Fibroblast of peridontal ligament (primary cell): ENCODE measurements at regions not wholly inside any gene's neighbourhood (a gene's known extent, or its start where the extent isn't known, plus 50 kb on each side); places are given as distances from the start of the nearest gene placed in this dataset.

Experiments used
- DNase-seq: peaks from one replicate; pipeline ENCODE4 v3.0.0-alpha.2; 2010; ENCODE audit errors: extremely low read depth

GRCh38 chr5:173527671-173528070 lies 88.8 kb downstream of the BOD1 start:
- no peak for DNase-seq

DNA sequence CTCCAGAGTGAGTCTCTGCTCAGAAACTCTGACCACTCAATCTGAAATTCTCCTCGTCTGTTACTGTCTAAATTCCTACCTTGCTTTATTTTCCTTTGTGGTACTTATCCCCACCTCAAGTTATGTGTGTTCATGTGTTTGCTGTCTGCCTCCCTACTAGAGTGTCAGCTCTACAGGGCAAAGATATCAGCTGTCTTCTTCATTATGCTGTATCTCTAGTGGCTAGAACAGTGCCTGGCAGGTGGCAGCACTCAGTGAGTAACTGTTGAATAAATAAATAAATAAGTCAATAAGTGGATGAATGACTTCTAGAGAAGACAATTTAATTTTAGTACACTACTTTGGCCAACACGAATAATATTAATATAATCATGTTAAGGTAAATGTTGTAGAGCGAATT lies 92.3 kb downstream of the BOD1 start:
- DNase-seq, result no peak

DNA sequence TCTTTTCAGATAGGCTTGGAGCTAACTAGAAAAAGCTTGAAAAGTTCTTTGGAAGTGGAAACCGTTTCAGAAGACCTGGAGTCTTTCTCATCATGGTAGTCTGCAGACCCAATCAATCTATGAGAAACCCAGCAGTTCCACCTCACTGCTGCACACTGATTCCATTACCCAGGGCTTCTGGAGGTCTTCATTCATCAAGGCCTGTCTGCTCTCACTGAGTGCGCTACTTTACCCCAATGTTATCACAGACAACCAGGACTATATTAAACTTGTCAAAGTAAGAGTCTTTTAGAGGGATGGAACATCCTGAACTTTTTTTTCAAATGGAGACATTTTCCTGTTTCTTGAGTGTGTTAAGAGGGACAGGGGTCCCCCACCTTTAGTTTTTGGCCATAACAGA lies 93.1 kb downstream of the BOD1 start:
- DNase-seq, result no peak

GRCh38 chr5:173522518-173522917 lies 93.9 kb downstream of the BOD1 start:
- no peak for DNase-seq

GRCh38 chr5:173518856-173519255 lies 97.6 kb downstream of the BOD1 start:
- no peak for DNase-seq

DNA sequence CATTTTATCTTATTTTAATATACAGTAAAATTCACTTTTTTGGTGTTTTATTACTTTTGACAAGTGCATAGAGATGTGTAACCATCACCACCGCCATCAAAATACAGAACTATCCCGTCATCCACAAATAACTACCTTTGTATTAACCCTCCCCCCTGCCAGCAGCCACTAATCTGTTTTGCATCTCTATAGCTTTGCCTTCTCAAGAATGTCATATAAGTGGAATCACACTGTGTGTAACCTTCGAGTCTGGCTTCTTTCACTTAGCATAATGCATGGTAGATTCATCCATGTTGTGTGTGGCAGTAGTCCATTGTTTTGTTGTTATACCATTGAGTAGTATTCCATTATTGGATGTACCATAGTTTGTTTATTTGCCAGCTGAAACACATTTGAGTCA lies 98.8 kb downstream of the BOD1 start:
- no peak for DNase-seq

DNA sequence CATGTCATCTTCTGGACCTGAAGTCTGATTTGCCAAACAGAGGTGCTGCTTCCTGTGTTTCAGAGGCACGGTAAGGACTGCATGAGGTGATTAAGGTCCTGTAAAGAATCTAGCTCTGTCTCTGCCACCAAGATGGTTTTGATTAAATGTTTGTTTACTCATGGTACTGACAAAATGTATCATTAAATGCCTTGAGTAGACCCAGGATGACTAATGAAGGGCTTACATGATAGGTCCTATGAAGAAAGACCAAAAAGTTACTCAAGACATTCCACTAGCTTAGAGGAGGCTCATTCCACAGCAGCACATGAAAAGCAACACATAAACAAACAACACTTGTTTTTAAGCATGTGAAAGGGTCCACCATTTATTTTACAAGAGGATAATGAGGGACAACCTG lies 100.9 kb downstream of the BOD1 start:
- peak; percentile 95 for DNase-seq

- DNase-seq, result no peak
Observed at GRCh38 chr5:173514661-173515060, 101.8 kb downstream of the BOD1 start.

- peak; percentile 48 for DNase-seq
Observed at GRCh38 chr5:173513521-173513991, 102.9 kb downstream of the BOD1 start.

- peak; percentile 34 for DNase-seq
Observed at GRCh38 chr5:173512637-173513435, 103.6 kb downstream of the BOD1 start.

- DNase-seq, result no peak
Observed at GRCh38 chr5:173509060-173509459, 107.4 kb downstream of the BOD1 start.

DNA sequence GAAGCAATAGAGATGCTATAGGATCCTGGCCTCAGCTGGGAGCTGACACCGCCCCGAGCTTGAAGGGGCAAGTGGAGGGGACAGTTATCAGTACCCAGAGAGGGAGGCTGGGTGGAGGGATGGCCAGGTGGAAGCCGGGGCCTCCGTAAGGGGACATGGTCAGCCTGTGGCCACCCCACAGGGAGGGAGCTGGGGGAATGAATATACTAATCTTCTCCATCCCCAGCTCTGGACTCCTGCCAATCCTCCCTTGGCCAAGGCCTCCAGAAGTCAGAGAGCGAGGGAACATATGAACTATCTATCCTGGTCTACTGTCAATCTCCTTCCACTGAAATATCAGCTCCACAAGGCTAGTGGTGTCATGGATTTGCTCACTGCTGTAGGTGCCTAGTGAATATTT lies 109.3 kb downstream of the BOD1 start:
- DNase-seq, result no peak

- DNase-seq, result no peak
Observed at GRCh38 chr5:173505634-173506033, 110.8 kb downstream of the BOD1 start.

DNA sequence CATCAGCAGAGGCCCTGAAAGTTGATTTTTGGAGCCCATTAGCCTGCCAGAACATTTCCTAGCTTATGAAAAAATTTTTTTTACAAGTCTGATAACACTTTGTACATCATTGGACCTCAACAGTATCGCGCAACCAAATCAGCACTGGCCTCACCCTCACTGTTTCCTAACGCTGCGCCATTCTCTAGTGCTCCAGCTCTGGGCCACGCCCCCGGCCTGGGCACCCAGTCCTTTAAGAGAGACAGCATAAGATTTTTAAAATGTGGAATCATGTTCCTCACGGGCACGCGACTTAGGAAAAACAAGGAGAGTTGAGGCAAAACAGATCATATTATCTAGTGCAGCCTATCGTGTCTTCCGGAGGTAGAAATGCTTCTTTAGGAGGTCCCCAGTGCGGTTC lies 114.5 kb downstream of the BOD1 start:
- no peak for DNase-seq

DNA sequence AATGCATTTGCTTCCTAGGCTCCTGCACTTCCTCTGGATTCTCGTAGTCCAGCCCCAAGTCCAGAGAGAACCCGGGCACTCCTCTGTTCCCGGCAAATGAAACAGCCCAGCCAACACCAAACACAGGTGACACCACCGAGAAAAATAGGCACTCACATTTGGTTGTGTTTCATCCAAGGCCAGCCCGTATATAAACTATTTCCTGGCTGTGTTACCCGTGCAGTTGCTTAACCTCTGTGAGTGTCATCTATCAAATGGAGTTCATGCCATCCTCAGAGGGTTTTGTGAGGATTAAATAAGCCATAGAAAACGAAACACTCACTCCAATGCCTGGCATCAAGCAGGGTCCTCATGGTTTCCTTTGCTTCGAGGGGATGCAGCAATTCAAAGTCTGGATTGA lies 115.2 kb downstream of the BOD1 start:
- no peak for DNase-seq

GRCh38 chr5:173500213-173500560 lies 116.3 kb downstream of the BOD1 start:
- DNase-seq, result no peak

- DNase-seq, result no peak
Observed at GRCh38 chr5:173499471-173500212, 116.8 kb downstream of the BOD1 start.

DNA sequence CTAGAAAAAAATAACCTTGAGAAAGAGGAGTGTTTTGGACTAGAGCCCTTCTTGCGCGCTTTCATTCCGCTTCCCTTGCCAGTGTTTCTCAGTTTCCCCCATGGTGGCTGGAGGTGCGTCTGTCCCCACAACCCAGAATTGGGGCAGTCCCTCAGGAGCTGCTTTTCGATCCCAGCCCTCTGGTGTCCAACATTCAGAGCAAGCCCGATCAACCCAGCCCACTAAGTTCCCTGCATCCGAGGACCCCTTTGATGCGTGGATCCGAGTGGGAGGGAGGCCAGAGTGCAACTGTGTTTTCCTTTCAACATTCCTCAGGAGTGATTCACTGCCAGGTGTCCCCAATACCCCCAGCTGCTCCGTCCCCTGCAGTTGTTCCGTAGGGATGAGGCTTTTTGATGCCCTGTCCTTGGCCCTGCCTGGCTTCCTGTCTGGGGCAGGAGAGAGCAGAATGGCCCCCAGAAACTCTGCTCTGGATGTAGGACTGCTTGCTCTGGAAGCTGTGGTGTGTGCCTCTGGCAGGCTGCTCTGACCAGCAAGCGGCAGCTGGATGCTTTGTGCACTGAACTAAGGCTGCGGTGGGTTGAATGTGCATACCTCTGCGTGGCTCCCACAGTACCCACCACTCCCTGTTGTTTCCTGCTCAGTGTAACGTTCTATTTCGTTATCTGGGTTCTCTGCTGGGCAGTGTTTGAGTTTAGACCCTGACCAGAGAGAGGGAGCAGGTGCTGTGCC lies 117.5 kb downstream of the BOD1 start:
- DNase-seq, result no peak

- peak; percentile 64 for DNase-seq
Observed at GRCh38 chr5:173498286-173498685, 118.2 kb downstream of the BOD1 start.

DNA sequence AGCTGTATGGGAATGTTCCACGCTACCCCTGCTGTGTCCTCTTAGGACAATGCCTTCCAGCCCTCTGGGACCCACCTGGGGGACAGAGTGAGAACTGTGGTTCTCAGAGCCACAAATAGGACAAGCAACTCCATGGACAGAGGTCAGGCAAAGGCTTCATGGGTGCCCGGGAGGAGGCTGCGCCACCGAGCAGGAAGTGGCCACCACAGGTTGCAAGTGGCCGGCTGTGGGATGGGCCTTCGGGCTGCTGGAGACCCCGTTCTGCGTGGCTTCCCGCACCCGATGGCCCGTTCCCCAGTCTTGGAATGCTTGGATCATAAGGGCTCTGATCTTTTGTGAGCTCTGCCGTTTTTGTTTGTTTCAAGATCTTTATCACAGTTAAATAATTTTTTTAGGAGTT lies 118.8 kb downstream of the BOD1 start:
- DNase-seq, result no peak

- no peak for DNase-seq
Observed at GRCh38 chr5:173496883-173497255, 119.6 kb downstream of the BOD1 start.

DNA sequence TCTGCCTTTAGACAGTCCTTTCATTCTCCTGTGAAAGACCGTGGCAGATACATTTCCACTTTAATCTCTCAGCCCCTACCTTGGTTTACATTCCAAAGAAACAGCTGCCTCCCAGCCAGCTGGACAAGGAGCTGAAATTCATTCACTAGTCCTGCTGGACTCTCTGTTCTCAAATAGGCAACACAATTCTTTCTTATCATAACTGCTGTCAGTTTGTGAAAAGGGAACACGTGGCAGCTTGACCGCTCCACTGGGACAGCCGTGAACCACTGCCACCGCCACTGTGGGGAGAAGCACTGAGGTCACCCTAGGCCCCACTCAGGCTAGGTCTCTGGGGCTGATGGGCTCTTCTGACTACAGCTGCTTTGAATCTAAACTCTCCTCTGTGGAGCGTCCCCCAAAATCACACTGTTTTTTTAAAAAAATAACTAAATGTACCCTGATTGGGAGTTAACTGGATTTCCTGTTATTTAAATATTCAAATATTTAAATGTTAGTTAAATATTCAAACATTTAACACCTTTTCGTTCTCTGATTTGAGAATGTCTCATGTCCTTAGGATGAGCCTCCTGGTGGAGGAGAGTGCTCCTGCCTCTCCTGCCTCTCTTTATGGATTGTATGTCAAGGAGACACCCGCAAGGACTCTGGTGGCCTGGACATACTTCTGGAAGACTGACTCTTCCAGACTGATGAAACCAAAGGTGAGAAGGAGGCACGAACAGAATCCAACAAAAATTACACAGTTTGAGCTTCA lies 120.1 kb downstream of the BOD1 start:
- DNase-seq, result no peak
